ENCODE measurements at regions not wholly inside any gene's neighbourhood (a gene's known extent, or its start where the extent isn't known, plus 50 kb on each side); places are given as distances from the start of the nearest gene placed in this dataset.

- DNase-seq, result no peak
Measured at GRCh38 chr6:91660893-91661292, 1074.0 kb upstream of the MAP3K7 start.

- peak; percentile 66 for DNase-seq
Measured at GRCh38 chr6:91659891-91660290, 1073.0 kb upstream of the MAP3K7 start.

- DNase-seq, result no peak
Measured at GRCh38 chr6:91654793-91655192, 1067.9 kb upstream of the MAP3K7 start.

- no peak for DNase-seq
Measured at GRCh38 chr6:91654357-91654756, 1067.5 kb upstream of the MAP3K7 start.

GRCh38 chr6:91653895-91654294, 1067.0 kb upstream of the MAP3K7 start:
- peak; percentile 17 for DNase-seq

- no peak for DNase-seq
Measured at GRCh38 chr6:91653076-91653723, 1066.3 kb upstream of the MAP3K7 start.

- DNase-seq, result no peak
Measured at GRCh38 chr6:91646649-91647048, 1059.8 kb upstream of the MAP3K7 start.

GRCh38 chr6:91645811-91646210, 1058.9 kb upstream of the MAP3K7 start:
- DNase-seq, result no peak

- DNase-seq, result no peak
Measured at GRCh38 chr6:91637217-91637616, 1050.3 kb upstream of the MAP3K7 start.

GRCh38 chr6:91634791-91635190, 1047.9 kb upstream of the MAP3K7 start:
- DNase-seq, result no peak

GRCh38 chr6:91633374-91634111, 1046.7 kb upstream of the MAP3K7 start:
- DNase-seq, result no peak

- no peak for DNase-seq
Measured at GRCh38 chr6:91632308-91632707, 1045.4 kb upstream of the MAP3K7 start.

- DNase-seq, result no peak
Measured at GRCh38 chr6:91631227-91631626, 1044.4 kb upstream of the MAP3K7 start.

- DNase-seq, result no peak
Measured at GRCh38 chr6:91626911-91627310, 1040.0 kb upstream of the MAP3K7 start.

- no peak for DNase-seq
Measured at GRCh38 chr6:91613481-91613880, 1026.6 kb upstream of the MAP3K7 start.

GRCh38 chr6:91611190-91611589, 1024.3 kb upstream of the MAP3K7 start:
- no peak for DNase-seq

GRCh38 chr6:91608428-91608827, 1021.6 kb upstream of the MAP3K7 start:
- no peak for DNase-seq

GRCh38 chr6:91606148-91606901, 1019.5 kb upstream of the MAP3K7 start:
- no peak for DNase-seq

GRCh38 chr6:91600561-91600960, 1013.7 kb upstream of the MAP3K7 start:
- DNase-seq, result no peak

- DNase-seq, result no peak
Measured at GRCh38 chr6:91590191-91590590, 1003.3 kb upstream of the MAP3K7 start.

GRCh38 chr6:91580635-91581034, 993.8 kb upstream of the MAP3K7 start:
- no peak for DNase-seq

GRCh38 chr6:91575032-91575431, 988.2 kb upstream of the MAP3K7 start:
- no peak for DNase-seq

GRCh38 chr6:91573826-91574416, 987.0 kb upstream of the MAP3K7 start:
- DNase-seq, result no peak

- no peak for DNase-seq
Measured at GRCh38 chr6:91572878-91573277, 986.0 kb upstream of the MAP3K7 start.

All from DMS153 (cell line).